C4-2B (cell line): ENCODE measurements at regions not wholly inside any gene's neighbourhood (a gene's known extent, or its start where the extent isn't known, plus 50 kb on each side); places are given as distances from the start of the nearest gene placed in this dataset.

Source experiments
- CTCF ChIP-seq: fragments of 450-650 bp; conservative IDR thresholded peaks from 2 replicates; pipeline ENCODE4 v1.5.1; 2017; ENCODE audit warnings: mild to moderate bottlenecking
- ZFX ChIP-seq: fragments of 450-650 bp; IDR thresholded peaks from 2 replicates; pipeline ENCODE4 v1.6.1; 2017

GRCh38 chr17:72282439-72283029, 161.7 kb downstream of the SOX9 start:
- TF ChIP-seq CTCF (no peak), ZFX (no peak)
